HG02571 (cell line): ENCODE measurements at regions not wholly inside any gene's neighbourhood (a gene's known extent, or its start where the extent isn't known, plus 50 kb on each side); places are given as distances from the start of the nearest gene placed in this dataset.

Source experiments
- ATAC-seq: cut with Tn5 transposase; IDR thresholded peaks from one replicate; pipeline ENCODE4 v1.9.1; 2021; ENCODE audit warnings: mild to moderate bottlenecking, moderate library complexity; ENCODE audit not compliant: unreplicated experiment

DNA sequence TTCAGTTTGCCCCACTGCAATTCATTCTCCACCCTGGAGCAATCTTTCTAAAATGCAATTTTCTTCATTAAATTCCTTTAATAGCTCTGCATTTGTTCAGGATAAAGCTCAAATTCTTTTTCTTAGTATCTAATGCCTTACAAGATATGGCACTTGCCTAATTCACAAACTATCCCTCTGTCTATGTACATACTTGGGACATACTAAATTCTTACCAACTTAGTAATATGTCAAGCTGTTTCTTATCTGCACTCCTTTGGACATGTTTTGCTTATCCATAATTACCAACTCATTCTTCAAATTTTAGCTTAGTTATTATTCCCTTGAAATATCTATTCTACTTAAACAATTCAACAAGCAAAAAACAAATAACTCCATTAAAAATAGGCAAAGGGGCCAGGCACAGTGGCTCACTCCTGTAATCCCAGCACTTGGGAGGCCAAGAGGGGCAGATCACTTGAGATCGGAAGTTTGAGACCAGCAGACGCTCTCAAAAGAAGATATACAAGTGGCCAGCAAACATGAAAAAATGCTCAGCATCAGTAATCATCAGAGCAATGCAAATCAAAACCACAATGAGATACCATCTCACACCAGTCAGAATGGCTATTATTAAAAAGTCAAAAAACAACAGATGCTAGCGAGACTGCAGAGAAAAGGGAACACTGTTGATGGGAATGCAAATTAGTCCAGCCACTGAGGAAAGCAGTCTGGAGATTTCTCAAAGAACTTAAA, 96.9 kb downstream of the FAM76B start:
- ATAC-seq = no peak

- no peak for ATAC-seq
Measured at GRCh38 chr11:95690100-95690499, 99.5 kb downstream of the FAM76B start.

- no peak for ATAC-seq
Measured at GRCh38 chr11:95688501-95689222, 100.9 kb downstream of the FAM76B start.

- no peak for ATAC-seq
Measured at GRCh38 chr11:95688015-95688414, 101.6 kb downstream of the FAM76B start.

- ATAC-seq = no peak
Measured at GRCh38 chr11:95686265-95686664, 103.3 kb downstream of the FAM76B start.

DNA sequence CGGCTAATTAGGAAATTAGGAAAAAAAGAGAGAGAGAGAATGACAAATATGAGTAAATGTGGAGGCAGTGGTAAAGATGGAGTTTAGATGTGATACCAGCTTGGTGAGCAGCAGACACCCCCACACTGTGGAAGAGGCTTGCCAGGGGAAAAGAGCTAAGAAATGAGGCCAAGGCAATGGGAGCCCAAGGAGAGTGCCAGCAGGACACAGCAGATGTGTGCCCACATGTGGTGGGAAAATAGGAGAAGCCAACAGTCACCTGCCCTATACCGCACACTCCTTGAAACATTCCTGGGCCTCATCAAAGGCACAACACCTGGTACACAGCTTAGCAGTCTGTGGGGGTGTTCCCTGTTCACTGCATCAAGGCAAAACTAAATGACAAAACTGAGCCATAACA, 104.9 kb downstream of the FAM76B start:
- ATAC-seq = no peak

GRCh38 chr11:95684170-95684569, 105.4 kb downstream of the FAM76B start:
- ATAC-seq = no peak

DNA sequence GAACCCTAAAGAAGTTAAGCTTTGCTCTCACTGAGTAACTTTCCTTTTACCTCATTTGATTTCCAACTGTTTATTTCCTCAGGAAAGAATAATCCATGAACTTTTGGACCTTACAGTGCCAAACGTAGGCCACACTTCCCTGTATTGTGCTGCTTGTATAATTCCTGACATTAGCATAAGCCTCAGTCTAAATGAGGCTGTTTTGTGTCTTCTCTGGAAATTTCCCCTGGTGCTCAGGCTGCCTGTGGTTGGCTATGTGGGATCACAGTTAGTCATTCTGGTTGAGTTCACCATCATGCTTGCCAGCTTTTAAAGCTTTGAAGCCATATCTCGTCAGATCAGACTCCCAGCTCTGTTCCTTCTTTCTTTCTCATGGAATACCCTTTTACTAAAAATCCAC, 107.0 kb downstream of the FAM76B start:
- no peak for ATAC-seq

GRCh38 chr11:95680169-95680929, 109.2 kb downstream of the FAM76B start:
- ATAC-seq = peak; percentile 79

DNA sequence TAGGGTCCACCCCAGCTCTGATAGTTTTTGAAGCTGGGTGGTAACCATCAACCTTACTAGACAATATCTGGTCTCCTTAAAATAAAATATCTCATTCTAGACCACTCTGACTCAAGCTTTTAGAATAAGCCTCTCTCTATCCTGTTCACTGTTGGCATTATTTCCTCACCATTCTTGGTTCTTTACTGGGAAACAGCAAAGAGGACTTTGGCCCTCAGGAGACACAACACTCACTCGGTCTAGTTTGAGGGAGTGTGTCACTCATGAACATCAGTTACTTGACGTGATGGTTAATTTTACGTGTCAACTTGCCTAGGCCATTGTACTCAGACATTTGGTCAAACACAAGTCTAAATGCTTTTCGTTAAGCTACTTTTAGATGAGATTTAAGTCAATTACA, 110.6 kb downstream of the FAM76B start:
- ATAC-seq = no peak

- no peak for ATAC-seq
Measured at GRCh38 chr11:95676308-95676707, 113.3 kb downstream of the FAM76B start.

GRCh38 chr11:95675585-95675984, 114.0 kb downstream of the FAM76B start:
- ATAC-seq = no peak

- no peak for ATAC-seq
Measured at GRCh38 chr11:95674657-95675358, 114.8 kb downstream of the FAM76B start.

GRCh38 chr11:95671768-95672167, 117.8 kb downstream of the FAM76B start:
- ATAC-seq = no peak

GRCh38 chr11:95668131-95668530, 121.5 kb downstream of the FAM76B start:
- ATAC-seq = no peak

DNA sequence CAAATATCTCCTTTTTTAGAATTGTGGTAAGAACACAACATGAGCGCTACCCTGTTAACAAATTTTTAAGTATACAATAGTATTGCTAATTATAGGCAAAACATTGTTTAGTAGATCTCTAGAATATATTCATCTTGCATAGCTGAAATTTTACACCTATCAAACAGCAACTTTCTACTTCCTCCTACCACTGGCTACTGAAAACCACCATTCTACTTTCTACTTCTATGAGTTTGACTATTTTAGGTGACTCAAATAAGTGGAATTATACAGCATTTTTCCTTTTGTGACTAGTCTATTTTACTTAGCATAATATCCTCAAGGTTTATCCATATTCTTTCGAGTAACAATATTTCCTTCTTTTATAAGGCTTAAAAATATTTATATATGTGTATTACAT, 128.4 kb downstream of the FAM76B start:
- no peak for ATAC-seq

DNA sequence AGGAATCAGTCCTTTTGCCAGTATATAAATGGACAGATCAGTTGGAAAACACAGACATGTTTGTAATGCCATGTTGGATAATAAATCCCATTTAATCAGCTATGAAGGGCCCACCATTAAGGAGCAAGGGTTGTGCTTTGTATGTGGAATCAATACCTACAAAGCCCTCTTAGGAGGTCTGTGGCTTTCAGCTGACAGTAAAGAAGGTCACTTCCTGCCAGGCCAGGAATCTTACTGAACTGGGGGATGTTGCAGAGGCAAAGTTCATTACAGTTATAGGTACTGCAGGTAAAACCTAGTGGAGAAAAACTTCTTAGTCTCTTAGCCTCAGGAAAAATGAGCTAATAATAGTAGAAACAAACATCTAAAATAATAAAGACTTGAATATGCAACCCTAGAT, 129.5 kb downstream of the FAM76B start:
- ATAC-seq = no peak

DNA sequence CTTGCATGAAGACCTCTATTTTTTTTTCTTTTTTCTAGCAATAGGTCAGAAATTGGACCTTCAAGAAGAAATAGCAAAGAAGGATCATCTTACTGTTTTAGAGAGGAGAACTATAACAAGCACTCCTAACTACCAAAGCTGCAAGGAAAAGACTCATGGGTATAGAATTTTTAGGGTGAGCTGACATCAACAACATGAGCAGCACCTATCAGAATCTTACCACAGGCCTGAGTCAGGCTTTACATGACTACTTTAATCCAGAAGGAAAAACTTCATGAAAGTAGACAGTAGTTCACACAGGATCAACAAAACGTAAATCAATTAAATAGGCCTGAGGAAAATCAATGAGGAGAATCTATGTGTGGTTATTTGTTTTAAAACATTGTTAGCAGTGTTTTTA, 130.5 kb downstream of the FAM76B start:
- no peak for ATAC-seq

- no peak for ATAC-seq
Measured at GRCh38 chr11:95655536-95655935, 134.0 kb downstream of the FAM76B start.

DNA sequence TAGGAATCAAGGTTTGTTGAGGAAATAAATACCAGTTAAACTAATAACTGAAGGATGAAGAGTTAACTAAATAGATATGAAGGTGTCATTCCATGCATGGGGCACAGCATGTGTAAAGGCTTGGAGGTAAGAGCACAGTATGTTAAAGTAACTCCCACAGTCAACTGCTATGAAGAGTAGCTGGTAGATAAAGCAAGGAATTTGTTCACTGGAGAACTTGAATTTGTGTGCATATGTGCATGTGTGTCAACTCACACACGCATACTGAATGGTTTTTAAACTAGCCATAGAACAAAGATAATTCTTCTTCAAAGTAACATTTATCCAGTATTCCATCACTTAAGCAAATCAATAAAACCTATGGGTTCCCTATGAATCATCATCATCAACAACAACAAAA, 135.9 kb downstream of the FAM76B start:
- ATAC-seq = no peak

DNA sequence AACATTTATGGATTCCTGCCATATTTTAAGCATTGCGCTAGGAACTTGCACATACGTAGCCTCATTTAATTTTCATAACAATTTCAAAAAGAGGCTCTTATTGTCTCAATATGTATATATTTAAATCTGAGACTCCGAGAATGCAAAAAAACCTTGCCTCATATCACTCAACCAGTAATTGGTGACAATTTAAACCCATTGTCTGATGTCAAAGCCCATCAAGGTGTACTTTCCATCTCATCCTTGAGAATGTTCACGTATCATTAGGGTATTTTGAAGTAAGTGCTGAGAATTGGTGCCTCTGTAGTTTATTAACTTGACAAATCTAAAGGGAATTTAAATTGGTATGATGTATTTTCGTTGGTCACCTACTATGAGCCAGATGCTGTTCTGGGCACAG, 136.5 kb downstream of the FAM76B start:
- no peak for ATAC-seq
